ENCODE measurements at regions not wholly inside any gene's neighbourhood (a gene's known extent, or its start where the extent isn't known, plus 50 kb on each side); places are given as distances from the start of the nearest gene placed in this dataset.
"Not testable (repeated sequence)": the region's sequence is repeated elsewhere in the genome, so short reads cannot be mapped to it uniquely, and the experiment has no call there.

GRCh38 chr22:48779661-48780596 is 1047.7 kb downstream of the BRD1 start:
- no peak for DNase-seq

GRCh38 chr22:48779211-48779643 is 1048.4 kb downstream of the BRD1 start:
- DNase-seq: no peak

GRCh38 chr22:48778308-48779195 is 1049.1 kb downstream of the BRD1 start:
- no peak for DNase-seq

GRCh38 chr22:48772286-48772907 is 1055.3 kb downstream of the BRD1 start:
- no peak for DNase-seq

GRCh38 chr22:48765595-48765994 is 1062.1 kb downstream of the BRD1 start:
- no peak for DNase-seq

DNA sequence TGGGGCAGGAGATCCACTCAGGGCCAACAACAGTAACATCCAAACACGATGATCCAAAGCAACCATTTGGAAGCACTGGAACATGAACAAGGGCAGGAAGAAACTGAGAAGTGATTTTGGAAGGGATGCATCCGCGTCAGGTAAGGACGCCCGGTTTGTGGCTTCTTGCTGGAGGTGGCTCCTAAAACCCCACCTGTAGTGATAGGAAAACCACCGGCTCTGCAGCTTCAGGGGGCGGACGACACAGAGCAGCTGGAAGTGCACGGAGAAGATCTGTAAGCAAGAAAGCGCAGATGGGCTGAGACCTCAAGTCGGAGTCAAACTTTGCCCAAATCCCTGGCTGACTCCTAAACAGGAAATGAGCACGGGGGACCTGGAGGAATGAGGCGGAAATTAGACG is 1066.1 kb downstream of the BRD1 start:
- DNase-seq: no peak

DNA sequence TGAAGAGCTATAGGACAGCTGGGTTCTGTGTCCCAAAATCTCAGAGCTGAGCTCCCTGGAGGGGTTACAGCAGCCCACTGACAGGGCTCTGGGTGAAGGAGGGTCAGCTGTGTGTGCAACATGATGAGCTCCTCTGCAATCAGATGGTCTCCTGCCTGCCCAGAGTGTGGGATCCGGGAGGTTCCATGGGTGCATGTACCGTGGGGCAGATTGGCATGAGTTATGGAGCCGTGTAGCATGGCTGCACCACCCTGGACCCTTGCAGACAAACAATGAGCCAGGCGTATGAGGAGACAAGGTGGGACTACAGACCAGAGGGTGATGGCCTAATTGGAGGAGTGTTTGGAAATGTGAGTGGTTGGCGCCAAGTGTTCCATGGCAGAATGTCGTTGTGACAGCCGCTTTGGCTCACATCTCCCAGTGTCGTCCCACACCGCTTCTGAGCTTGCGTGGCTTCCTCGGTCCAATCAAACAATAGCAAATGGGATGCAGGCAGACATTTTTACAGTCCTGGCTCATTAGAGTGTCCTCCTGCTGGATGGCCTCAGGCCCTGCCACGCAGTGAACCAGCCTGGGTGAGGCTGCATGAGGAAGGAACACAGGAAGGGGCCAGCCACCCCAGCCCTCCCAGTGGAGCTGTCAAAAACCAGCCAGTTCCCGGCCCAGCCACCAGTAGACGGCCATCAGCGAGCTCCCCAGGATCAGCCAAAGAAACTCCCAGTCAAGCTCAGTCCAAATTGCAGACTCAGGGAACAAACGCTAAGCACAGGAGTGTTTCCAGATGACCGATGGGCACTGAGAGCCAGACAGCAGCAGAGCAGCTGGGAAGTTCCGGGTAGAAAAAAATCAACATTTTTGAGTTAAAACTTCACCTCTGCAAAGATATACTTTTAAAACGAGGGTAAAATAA is 1066.9 kb downstream of the BRD1 start:
- DNase-seq: peak; percentile 1

- peak; percentile 2 for DNase-seq
These were observed 1068.5 kb downstream of the BRD1 start for GRCh38 chr22:48758881-48759875.

DNA sequence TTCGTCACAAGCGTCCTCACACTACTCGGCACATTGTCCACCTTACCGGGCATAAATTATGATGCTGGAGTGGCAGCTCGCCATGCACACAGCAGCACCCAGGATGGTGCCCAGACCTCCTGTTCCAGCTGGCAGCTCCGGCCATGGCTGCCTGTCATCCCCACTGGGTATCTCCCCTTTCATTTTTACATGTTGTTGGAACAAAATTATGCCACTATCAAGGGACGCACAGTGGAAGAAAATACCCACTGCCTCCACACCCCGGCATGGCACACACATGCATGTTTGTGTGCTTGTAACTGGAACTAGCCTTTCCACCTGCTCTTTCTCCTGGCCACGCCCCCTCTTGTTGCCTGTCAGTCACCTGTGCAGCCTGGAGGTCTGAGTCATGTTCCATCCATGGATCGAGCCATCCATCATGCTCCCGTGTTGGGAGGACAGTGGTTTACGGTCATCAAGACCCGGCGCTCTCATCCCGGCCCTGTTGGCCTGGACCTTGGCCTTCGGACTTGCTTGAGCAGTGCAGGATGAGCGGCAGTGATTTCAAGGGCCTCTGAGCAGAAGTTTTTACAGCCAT is 1069.6 kb downstream of the BRD1 start:
- DNase-seq: no peak

DNA sequence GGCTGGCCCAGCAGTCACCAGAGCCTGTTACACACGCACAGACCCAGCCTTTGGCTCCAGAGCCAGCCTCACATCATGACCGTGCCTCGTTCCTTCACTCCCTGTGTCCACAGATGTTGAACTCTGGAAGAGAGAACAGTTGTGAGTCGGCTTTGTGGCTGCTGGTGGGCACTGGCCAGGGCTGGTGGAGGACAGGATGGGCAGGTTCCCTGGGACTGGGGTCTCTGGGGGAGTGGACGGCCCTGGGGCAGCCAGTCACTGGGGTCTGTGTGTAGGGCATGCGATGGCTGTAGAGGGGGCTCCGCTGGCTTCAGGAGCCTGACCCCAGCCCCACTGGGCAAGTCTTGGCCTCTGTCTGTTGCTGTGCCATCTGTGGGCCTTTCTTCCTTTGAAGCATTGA is 1070.1 kb downstream of the BRD1 start:
- peak; percentile 1 for DNase-seq

GRCh38 chr22:48757135-48757534 is 1070.5 kb downstream of the BRD1 start:
- DNase-seq: not testable (repeated sequence)

GRCh38 chr22:48756146-48757111 is 1071.2 kb downstream of the BRD1 start:
- peak; percentile 1 for DNase-seq

GRCh38 chr22:48755059-48755949 is 1072.4 kb downstream of the BRD1 start:
- DNase-seq: peak; percentile 1

DNA sequence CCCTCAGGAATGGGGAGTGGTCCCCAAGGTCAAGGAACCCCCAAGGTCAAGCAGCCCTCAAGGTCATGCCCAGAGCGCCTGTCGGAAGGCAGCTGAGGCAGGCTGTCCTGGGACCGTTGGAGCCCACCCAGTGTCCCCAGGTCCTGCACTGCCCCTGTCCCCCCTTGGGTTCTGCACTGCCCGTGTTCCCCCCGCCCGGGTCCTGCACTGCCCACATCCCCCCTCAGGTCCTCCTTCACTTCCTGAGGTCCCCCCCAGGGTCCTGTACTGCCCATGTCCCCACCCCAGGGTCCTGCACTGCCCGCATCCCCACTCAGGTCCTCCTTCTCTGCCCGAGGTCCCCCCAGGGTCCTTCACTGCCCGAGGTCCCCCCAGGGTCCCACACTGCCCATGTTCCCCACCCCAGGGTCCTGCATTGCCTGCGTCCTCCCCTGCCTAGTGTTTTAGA is 1073.0 kb downstream of the BRD1 start:
- DNase-seq: no peak

DNA sequence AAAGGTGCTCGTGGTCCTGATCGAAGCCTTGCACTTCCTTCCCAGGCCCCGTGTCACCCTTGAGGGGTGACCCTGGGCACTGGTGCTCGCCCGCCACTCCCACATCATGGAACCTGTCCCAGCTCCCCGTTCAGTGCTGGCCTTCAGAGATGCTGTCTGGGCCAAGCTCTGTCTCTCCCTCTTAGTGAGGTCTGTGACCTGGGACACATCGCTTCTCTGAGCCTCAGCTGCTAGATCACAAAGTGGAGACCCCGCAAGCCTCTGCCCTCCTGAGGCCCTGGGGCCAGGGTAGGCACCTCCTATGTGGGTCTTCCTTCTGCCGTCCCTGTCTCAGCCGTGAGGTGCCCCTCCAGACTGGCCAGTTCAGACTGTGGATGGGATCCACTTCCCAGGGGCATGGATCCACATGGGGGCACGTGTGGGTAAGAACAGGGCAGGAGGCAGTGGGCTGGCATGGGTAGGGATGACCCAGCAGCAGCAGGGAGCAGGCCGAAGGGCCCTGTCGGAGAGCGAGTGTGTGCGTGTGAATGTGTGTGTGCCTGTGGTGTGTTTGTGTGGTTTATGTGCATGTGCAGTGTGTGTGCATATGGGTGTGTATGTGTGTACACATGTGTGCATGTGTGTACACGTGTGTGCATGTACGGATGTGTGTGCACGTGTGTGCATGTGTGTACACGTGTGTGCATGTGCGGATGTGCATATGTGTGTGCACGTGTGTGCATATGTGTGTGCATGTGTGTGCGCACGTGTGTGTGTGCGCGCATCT is 1073.7 kb downstream of the BRD1 start:
- peak; percentile 2 for DNase-seq

DNA sequence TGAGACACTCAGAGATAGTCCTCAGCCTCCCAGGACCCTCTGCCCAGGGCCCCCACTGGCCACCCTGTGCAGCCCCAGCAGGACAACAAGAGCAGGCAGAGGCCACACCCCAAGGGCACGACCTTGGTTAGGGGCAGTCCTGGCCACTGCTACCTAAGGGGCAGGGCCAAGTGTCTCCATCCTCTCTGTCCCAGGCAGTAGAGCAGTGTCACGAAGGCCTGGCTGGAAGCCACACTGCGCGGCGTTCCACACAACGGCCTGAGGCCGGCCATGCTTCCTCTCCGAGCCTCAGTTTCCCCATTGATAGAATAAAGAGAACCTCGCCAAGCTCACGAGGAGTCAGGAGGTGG is 1074.3 kb downstream of the BRD1 start:
- peak; percentile 1 for DNase-seq

Measured in stimulated activated CD4-positive, alpha-beta T cell treated with anti-CD3 and anti-CD28 coated beads, Interleukin-4, amount 100 ng/mL, for 24 hours (primary cell).